ENCODE measurements at regions not wholly inside any gene's neighbourhood (a gene's known extent, or its start where the extent isn't known, plus 50 kb on each side); places are given as distances from the start of the nearest gene placed in this dataset.

DNA sequence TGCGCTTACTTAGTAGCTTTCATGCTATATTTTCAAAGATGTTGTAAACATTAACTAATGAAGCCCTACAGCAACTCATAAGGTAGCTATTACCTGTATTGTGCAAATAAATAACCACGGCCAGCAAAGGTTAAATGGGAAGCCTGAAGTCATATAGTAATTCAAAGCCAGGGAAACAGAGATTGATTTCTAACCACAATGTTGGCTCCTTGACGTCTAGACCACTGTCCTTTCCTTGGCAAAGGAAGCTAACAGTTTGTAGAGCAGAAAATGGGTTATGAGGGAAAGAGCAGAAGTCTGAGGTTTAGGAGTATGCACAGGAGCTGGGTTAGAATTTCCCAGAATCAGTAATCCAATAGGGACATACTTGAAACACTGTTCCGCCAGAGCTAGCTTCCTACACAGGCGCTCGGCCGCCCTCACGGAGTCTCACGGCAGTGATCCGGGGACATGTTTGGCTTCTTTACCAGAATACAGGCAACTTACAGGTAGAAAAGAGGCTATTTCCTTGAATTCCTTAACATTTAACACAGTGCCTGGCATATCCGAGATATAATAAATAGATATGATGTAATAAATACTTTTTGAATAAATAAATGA is 298.8 kb upstream of the LYPLAL1 start:
- TF ChIP-seq, protein P1, sequence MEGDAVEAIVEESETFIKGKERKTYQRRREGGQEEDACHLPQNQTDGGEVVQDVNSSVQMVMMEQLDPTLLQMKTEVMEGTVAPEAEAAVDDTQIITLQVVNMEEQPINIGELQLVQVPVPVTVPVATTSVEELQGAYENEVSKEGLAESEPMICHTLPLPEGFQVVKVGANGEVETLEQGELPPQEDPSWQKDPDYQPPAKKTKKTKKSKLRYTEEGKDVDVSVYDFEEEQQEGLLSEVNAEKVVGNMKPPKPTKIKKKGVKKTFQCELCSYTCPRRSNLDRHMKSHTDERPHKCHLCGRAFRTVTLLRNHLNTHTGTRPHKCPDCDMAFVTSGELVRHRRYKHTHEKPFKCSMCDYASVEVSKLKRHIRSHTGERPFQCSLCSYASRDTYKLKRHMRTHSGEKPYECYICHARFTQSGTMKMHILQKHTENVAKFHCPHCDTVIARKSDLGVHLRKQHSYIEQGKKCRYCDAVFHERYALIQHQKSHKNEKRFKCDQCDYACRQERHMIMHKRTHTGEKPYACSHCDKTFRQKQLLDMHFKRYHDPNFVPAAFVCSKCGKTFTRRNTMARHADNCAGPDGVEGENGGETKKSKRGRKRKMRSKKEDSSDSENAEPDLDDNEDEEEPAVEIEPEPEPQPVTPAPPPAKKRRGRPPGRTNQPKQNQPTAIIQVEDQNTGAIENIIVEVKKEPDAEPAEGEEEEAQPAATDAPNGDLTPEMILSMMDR (IDR thresholded peaks at IDR 0.05; ENCODE audit: extremely low read depth, missing control alignments) = no peak
- no peak for DNase-seq (ENCODE audit: low spot score)

- TF ChIP-seq, protein P1 (IDR thresholded peaks at IDR 0.05; ENCODE audit: extremely low read depth, missing control alignments) = no peak
- DNase-seq (ENCODE audit: low spot score) = no peak
These were observed 295.3 kb upstream of the LYPLAL1 start for GRCh38 chr1:218878369-218878768.

DNA sequence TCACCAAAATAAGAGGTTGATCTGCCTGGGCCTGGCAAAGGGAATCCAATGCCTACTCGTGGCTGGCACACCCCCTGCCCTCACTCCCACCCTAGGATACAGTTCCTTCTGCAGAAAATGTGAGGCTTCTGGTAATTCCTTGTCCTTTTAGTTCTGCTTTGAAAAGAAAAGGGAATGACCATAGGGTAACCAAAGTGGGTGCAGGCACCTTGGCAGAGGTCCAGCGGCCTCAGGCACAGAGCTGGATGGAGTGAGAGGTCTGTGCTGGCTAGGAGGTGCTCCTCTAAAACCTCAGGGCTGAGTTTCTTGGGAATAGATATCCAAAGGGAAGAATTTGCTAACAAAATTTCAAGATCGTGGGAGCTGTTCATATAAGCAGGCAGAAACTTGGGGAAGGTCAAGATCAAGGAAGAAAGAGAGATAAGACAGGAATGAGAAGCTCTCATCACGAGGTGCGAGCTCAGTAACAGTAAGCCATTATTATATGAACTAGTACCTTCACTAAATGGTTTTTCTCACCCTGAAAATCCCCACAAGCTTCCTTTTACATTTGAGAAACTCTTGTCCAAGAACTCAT is 293.1 kb upstream of the LYPLAL1 start:
- TF ChIP-seq, protein P1 (IDR thresholded peaks at IDR 0.05; ENCODE audit: extremely low read depth, missing control alignments) = no peak
- no peak for DNase-seq (ENCODE audit: low spot score)

DNA sequence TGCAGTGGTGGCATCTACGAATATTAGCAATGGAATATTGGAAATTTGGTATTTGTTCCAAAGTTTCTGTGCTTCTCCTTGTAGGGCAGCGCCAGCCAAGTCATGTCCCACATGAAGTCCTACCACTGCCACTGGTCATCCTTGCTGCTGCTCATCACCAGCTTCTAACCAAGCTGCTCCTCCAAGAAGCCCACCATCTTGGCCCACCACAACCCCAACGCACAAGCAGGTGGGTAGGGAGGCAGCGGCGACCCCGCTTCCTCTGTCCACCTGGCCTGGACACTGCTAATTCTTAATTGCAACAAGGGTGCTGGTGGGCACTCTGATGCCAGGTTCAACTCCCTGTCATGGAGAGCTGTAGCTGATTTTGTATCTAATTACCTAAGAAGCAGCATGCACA is 291.2 kb upstream of the LYPLAL1 start:
- TF ChIP-seq, protein P1 (IDR thresholded peaks at IDR 0.05; ENCODE audit: extremely low read depth, missing control alignments) = no peak
- DNase-seq (ENCODE audit: low spot score) = no peak

DNA sequence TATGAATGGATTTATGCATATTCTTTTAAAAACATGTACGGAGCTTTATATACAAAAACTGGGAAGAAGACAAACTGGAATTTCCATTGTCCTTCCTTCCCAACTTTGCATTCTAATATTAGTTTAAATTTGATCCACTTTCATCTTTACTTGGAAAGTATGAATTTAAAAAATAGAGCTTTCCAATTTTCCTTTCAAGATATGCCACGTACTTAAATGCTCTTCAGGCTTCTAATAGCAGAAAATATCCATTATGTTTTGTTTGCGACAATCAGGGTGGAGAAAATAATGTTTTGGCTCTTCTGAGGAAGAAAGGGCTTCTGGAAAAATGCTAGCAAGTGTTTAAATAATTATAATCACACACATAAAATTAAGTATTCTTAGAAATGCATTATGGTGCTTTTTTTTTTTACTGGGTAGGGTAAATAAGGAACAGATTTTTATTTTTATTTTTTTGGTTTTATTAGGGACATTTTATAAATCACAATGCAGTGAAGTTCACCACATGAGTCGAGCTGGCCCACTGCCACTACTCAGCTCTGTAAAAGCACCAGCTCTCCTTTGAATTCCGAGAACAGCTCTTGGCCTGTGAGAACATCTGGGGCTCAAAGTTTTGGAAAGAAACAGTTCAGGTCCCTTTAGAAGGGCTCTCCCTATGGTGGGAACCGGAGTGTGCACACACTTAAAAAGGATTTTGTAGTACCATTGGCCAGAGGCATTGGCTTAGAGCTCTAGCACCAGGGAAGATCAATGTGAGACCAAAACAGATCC is 287.4 kb upstream of the LYPLAL1 start:
- DNase-seq (ENCODE audit: low spot score) = no peak
- TF ChIP-seq, protein P1 (IDR thresholded peaks at IDR 0.05; ENCODE audit: extremely low read depth, missing control alignments) = no peak

DNA sequence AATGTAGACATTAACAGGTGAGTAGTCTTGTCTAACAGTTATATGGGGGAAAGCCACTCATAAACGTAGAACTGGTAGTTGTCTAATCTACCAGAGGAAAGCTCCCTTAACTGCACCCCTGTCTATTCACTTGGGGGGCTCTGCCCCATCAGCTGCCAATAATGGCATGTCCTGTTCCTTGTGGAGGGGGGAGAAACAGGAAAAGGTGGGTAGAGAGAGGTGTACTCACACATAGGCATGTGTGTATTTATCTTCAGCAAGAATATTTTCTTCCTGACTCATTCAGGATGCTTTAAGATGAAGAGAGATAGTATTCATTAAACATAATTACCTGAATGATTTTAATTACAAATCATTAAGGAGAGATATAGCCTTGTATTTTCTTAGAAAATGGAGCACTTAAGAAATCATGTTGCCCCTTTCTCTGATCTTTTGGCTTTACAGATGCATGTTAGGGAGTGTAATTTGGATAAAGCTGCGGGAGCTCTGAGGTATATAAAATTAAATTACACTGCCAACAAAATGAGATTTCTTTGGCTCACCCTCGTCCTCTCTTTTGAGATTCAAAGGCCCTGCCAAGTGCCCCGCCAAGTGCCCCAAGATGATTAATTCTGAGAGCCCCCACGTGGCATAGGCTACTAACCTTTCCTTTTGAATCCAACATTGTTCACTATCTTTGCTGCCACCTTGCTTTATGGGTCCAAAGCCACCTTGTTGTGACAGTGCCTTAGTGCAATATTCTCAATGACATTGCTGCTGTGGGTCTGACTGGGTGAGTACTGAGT is 286.3 kb upstream of the LYPLAL1 start:
- no peak for DNase-seq (ENCODE audit: low spot score)
- TF ChIP-seq, protein P1 (IDR thresholded peaks at IDR 0.05; ENCODE audit: extremely low read depth, missing control alignments) = no peak

Measured in GM20000 (cell line).